ENCODE measurements at regions not wholly inside any gene's neighbourhood (a gene's known extent, or its start where the extent isn't known, plus 50 kb on each side); places are given as distances from the start of the nearest gene placed in this dataset.

DNA sequence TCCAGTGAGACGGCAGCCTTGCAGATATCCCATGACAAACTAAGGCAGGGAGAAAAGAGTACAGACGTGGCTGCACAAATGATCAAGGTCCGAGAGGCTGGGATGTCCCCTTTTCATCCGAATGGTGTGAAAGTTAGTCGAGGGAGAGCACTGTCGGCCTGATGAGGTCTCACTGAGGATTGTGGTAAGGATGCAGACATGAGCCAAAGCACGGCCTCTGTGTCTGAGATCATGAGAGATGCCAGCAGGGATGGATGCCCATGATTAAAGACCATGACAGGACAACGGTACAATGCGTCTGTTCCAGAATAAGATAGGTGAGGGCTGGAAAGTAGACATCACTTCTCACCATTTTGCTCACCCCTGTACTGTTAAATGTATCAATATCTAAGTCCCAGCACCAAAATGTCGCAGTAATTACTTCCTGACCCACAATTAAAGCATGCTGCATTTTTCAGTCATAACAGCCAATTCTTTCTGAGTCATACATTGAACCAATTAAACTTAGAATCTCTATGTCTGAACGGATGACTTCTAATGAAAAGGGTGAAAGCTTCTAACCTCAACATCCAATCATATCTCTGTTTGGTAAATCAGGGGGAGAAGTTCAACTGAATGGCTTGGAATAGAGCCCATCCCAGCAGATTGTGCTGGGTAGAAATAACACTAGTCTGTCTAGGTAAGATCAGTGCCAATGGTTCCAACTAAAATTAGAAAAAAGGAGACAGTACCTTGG is 249.6 kb upstream of the SOX5 start:
- H3K36me3 ChIP-seq (ENCODE audit: control insufficient read depth in 1 of 2, insufficient read depth in 2 of 2, low read length in 2 of 2): no peaks in the 10 kb centered on the region
- H3K4me1 ChIP-seq (ENCODE audit: control insufficient read depth in 1 of 2, insufficient read depth in 2 of 2, low read length in 2 of 2): no peaks in the 10 kb centered on the region
- no peak overlapping the region for H3K27ac ChIP-seq (ENCODE audit: low read length)
- no peak overlapping the region for H3K4me3 ChIP-seq (ENCODE audit: low read depth in 1 of 2, low read length in 2 of 2)
- H3K9me3 ChIP-seq (ENCODE audit: control insufficient read depth in 1 of 2, low read length in 2 of 2): no peaks in the 10 kb centered on the region
- H3K27me3 ChIP-seq (ENCODE audit: low read depth, low read length): no peaks in the 10 kb centered on the region

DNA sequence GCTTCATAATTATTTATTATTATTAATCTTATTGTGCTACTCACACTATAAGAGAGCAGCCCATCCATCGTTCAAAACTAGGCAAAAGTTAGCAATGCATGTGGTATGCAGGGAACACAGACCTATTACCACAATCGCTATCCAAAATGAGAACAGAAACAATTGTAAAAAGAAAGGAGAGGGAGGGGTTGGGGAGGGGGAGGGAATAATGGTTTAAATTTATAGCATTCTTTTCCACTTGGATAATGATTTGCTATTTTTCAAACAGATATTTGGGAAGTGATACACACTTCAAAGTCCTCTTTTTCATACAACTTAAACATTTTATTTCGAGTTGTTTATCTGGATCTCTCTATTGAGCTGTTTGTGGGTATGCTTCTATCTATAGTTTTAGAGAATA is 248.6 kb upstream of the SOX5 start:
- H3K4me3 ChIP-seq (ENCODE audit: low read depth in 1 of 2, low read length in 2 of 2): no peak overlapping the region
- no peaks in the 10 kb centered on the region for H3K4me1 ChIP-seq (ENCODE audit: control insufficient read depth in 1 of 2, insufficient read depth in 2 of 2, low read length in 2 of 2)
- no peaks in the 10 kb centered on the region for H3K27me3 ChIP-seq (ENCODE audit: low read depth, low read length)
- no peak overlapping the region for H3K27ac ChIP-seq (ENCODE audit: low read length)
- no peaks in the 10 kb centered on the region for H3K36me3 ChIP-seq (ENCODE audit: control insufficient read depth in 1 of 2, insufficient read depth in 2 of 2, low read length in 2 of 2)
- H3K9me3 ChIP-seq (ENCODE audit: control insufficient read depth in 1 of 2, low read length in 2 of 2): no peaks in the 10 kb centered on the region

DNA sequence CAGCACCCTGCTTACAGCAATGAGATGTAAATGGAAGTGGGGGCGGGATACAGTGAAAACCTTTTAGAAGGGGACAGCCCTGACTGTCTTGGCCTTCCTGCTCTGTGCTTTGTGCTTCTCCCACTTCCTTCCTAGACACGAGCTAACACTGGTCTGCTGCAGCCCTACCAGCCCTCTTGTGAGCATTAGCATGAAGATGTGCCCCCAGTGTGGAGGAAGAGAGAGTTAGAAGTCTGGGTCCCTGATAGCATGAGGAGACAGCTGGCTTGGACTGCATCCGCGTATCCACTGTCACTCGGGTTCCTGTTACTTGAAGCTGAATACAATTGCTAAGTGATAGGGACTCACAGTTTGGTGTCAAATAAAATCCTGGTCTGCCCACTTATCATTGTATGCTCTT is 248.1 kb upstream of the SOX5 start:
- H3K27me3 ChIP-seq (ENCODE audit: low read depth, low read length): no peaks in the 10 kb centered on the region
- no peaks in the 10 kb centered on the region for H3K4me1 ChIP-seq (ENCODE audit: control insufficient read depth in 1 of 2, insufficient read depth in 2 of 2, low read length in 2 of 2)
- no peak overlapping the region for H3K4me3 ChIP-seq (ENCODE audit: low read depth in 1 of 2, low read length in 2 of 2)
- H3K27ac ChIP-seq (ENCODE audit: low read length): no peak overlapping the region
- H3K9me3 ChIP-seq (ENCODE audit: control insufficient read depth in 1 of 2, low read length in 2 of 2): no peaks in the 10 kb centered on the region
- no peaks in the 10 kb centered on the region for H3K36me3 ChIP-seq (ENCODE audit: control insufficient read depth in 1 of 2, insufficient read depth in 2 of 2, low read length in 2 of 2)

DNA sequence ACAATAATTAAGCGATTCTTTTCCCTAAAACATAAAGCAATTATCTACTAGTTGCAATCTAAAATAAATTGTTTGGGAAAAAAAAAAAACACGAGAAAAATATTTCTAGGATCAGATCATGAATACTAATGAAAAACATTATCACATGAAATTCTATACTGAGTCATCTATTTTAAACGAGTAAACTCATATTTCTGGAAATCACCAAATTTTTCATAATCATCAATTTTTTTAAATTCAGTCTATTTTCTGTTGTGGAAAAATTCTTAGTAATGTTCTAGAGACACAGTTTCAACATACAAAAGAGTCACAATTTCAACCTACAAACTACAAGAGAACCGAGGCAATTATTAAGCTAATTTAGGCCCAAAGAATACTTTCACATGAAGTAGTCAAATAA is 245.6 kb upstream of the SOX5 start:
- H3K27ac ChIP-seq (ENCODE audit: low read length): no peak overlapping the region
- H3K9me3 ChIP-seq (ENCODE audit: control insufficient read depth in 1 of 2, low read length in 2 of 2): no peaks in the 10 kb centered on the region
- no peaks in the 10 kb centered on the region for H3K36me3 ChIP-seq (ENCODE audit: control insufficient read depth in 1 of 2, insufficient read depth in 2 of 2, low read length in 2 of 2)
- H3K27me3 ChIP-seq (ENCODE audit: low read depth, low read length): no peaks in the 10 kb centered on the region
- no peaks in the 10 kb centered on the region for H3K4me1 ChIP-seq (ENCODE audit: control insufficient read depth in 1 of 2, insufficient read depth in 2 of 2, low read length in 2 of 2)
- H3K4me3 ChIP-seq (ENCODE audit: low read depth in 1 of 2, low read length in 2 of 2): no peak overlapping the region

DNA sequence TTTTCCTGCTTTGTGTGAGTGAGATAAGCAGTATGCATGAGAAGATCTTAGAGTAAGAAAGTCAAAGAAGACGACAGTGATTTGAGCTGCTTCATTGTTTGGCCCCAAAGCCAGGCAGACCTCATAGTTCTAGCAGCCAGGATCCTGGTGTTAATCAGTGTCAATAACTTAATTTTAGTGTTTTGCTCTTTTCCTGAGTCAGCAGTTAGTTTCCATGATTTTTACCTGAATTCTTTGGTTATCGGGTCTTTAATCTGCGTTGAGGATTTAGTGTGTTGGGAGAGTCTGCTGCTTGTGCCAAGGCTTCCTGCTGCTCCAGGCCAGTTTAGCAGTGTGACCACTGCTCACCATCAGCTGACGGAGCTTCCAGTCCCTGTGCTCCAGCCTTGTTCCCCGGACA is 241.6 kb upstream of the SOX5 start:
- Histone ChIP-seq H3K27ac (ENCODE audit: low read length) (no peak overlapping the region), H3K4me1 (ENCODE audit: control insufficient read depth in 1 of 2, insufficient read depth in 2 of 2, low read length in 2 of 2) (no peaks in the 10 kb centered on the region), H3K4me3 (ENCODE audit: low read depth in 1 of 2, low read length in 2 of 2) (no peak overlapping the region), H3K9me3 (ENCODE audit: control insufficient read depth in 1 of 2, low read length in 2 of 2) (no peaks in the 10 kb centered on the region), H3K36me3 (ENCODE audit: control insufficient read depth in 1 of 2, insufficient read depth in 2 of 2, low read length in 2 of 2) (no peaks in the 10 kb centered on the region), H3K27me3 (ENCODE audit: low read depth, low read length) (no peaks in the 10 kb centered on the region)

DNA sequence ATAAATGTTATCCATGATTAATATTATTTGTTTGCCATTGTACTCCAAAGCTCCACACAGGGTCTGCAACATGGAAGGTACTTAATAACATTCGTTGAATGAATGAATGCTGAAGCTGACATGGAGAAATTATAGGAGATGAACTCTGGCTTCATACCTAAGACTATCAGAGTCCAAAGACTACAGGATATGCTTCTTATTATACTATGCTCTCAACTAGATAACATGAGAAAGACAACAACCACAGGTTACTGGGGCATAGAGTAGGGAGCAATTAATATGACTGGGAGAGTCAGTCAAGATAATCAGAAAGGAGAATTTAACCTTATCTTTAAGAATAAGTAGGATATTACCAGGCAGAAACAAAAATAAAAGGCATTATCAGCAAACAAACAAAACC is 236.3 kb upstream of the SOX5 start:
- H3K4me3 ChIP-seq (ENCODE audit: low read depth in 1 of 2, low read length in 2 of 2): no peak overlapping the region
- H3K4me1 ChIP-seq (ENCODE audit: control insufficient read depth in 1 of 2, insufficient read depth in 2 of 2, low read length in 2 of 2): no peaks in the 10 kb centered on the region
- no peaks in the 10 kb centered on the region for H3K36me3 ChIP-seq (ENCODE audit: control insufficient read depth in 1 of 2, insufficient read depth in 2 of 2, low read length in 2 of 2)
- H3K9me3 ChIP-seq (ENCODE audit: control insufficient read depth in 1 of 2, low read length in 2 of 2): no peaks in the 10 kb centered on the region
- H3K27ac ChIP-seq (ENCODE audit: low read length): no peak overlapping the region
- H3K27me3 ChIP-seq (ENCODE audit: low read depth, low read length): no peaks in the 10 kb centered on the region

DNA sequence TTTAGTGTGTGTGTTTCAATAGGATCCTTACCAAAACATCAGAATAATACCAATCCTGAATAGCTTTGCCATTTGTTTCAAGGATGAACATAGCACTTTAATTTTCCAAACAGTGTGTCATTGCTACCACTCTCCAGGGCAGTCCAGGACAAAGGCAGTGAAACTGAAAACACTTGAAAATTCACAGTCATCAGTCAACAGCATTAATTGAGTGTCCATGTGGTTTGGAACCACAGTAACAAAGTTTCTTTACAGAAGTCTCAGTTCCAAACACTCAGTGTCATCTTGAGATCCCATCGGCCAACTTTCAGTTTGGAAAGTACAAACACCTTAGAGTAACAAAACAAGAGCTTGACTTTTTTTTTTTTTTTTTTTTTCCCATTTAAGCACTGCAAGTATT is 228.4 kb upstream of the SOX5 start:
- Histone ChIP-seq H3K36me3 (ENCODE audit: control insufficient read depth in 1 of 2, insufficient read depth in 2 of 2, low read length in 2 of 2) (no peaks in the 10 kb centered on the region), H3K4me3 (ENCODE audit: low read depth in 1 of 2, low read length in 2 of 2) (no peak overlapping the region), H3K27me3 (ENCODE audit: low read depth, low read length) (no peaks in the 10 kb centered on the region), H3K27ac (ENCODE audit: low read length) (no peak overlapping the region), H3K4me1 (ENCODE audit: control insufficient read depth in 1 of 2, insufficient read depth in 2 of 2, low read length in 2 of 2) (no peaks in the 10 kb centered on the region), H3K9me3 (ENCODE audit: control insufficient read depth in 1 of 2, low read length in 2 of 2) (no peaks in the 10 kb centered on the region)

DNA sequence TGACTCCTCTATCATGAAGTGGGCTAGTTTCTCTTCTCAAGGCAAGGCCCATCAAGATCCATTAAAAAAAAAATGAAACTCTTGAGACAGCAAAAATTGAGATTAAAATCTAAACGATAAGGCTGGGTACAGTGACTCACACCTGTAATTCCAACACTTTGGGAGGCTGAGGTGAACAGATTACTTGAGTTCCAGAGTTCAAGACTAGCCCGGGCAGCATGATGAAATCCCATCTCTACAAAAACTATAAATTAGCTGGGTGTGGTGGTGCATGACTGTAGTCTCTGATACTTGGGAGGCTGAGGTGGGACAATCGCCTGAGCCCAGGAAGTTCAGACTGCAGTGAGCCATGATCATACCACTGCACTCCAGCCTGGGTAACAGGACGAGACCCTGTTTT is 226.5 kb upstream of the SOX5 start:
- Histone ChIP-seq H3K27ac (ENCODE audit: low read length) (no peak overlapping the region), H3K36me3 (ENCODE audit: control insufficient read depth in 1 of 2, insufficient read depth in 2 of 2, low read length in 2 of 2) (no peaks in the 10 kb centered on the region), H3K9me3 (ENCODE audit: control insufficient read depth in 1 of 2, low read length in 2 of 2) (no peaks in the 10 kb centered on the region), H3K4me3 (ENCODE audit: low read depth in 1 of 2, low read length in 2 of 2) (no peak overlapping the region), H3K27me3 (ENCODE audit: low read depth, low read length) (no peaks in the 10 kb centered on the region), H3K4me1 (ENCODE audit: control insufficient read depth in 1 of 2, insufficient read depth in 2 of 2, low read length in 2 of 2) (no peaks in the 10 kb centered on the region)

DNA sequence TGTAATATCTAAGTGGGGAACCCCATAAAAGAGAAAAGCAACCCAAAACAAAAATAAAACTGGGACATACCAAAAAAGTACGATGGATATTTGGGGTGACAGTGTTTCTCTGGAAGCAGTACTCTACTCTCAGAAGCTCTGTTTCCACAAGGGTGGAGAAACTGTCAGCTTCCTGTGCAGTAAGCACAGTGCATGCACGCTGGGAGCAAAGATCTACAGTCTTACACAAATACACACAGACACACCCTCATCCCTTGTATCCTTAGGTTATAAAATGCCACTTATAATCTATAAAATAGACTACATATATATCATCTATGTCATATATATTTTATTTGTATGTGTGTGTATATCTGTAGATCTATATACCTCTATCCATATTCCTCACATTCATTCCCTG is 225.8 kb upstream of the SOX5 start:
- H3K27ac ChIP-seq (ENCODE audit: low read length): no peak overlapping the region
- H3K27me3 ChIP-seq (ENCODE audit: low read depth, low read length): no peaks in the 10 kb centered on the region
- no peaks in the 10 kb centered on the region for H3K36me3 ChIP-seq (ENCODE audit: control insufficient read depth in 1 of 2, insufficient read depth in 2 of 2, low read length in 2 of 2)
- no peaks in the 10 kb centered on the region for H3K4me1 ChIP-seq (ENCODE audit: control insufficient read depth in 1 of 2, insufficient read depth in 2 of 2, low read length in 2 of 2)
- no peak overlapping the region for H3K4me3 ChIP-seq (ENCODE audit: low read depth in 1 of 2, low read length in 2 of 2)
- H3K9me3 ChIP-seq (ENCODE audit: control insufficient read depth in 1 of 2, low read length in 2 of 2): no peaks in the 10 kb centered on the region

DNA sequence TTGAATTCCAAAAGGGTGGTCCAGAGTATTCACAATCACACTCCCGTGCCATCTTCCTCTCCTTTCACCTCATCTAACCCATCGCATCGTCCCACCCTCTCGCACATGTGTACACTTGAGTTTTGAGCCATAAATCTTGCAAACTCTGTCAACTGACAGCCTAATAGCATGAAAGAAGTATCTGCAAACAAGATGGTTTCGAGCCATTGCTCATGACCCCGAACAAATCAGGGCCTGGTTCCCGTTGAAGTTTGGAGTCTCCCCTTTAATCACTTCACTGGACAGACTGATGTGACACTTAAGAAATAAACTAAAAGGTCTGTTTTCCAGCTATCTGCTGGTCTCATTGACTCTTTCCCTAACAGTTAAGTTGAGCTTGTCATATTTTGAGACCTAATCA is 223.6 kb upstream of the SOX5 start:
- Histone ChIP-seq H3K36me3 (ENCODE audit: control insufficient read depth in 1 of 2, insufficient read depth in 2 of 2, low read length in 2 of 2) (no peaks in the 10 kb centered on the region), H3K9me3 (ENCODE audit: control insufficient read depth in 1 of 2, low read length in 2 of 2) (no peaks in the 10 kb centered on the region), H3K4me3 (ENCODE audit: low read depth in 1 of 2, low read length in 2 of 2) (no peak overlapping the region), H3K27me3 (ENCODE audit: low read depth, low read length) (no peaks in the 10 kb centered on the region), H3K27ac (ENCODE audit: low read length) (no peak overlapping the region), H3K4me1 (ENCODE audit: control insufficient read depth in 1 of 2, insufficient read depth in 2 of 2, low read length in 2 of 2) (no peaks in the 10 kb centered on the region)

DNA sequence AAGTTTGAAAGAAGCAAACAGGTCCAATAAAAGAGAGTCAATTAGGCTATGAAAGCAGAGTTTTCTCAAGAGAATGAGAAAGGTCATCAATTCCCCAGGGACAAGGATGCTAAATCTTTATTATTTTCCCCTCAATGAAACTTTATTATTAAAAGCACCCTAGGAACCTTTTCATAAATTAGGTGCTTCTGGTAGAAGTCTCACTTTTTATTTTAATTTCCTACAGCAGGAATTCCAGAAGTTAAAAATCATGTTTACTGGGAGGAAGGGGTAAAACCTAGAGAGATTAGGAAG is 223.2 kb upstream of the SOX5 start:
- no peak overlapping the region for H3K27ac ChIP-seq (ENCODE audit: low read length)
- no peaks in the 10 kb centered on the region for H3K9me3 ChIP-seq (ENCODE audit: control insufficient read depth in 1 of 2, low read length in 2 of 2)

DNA sequence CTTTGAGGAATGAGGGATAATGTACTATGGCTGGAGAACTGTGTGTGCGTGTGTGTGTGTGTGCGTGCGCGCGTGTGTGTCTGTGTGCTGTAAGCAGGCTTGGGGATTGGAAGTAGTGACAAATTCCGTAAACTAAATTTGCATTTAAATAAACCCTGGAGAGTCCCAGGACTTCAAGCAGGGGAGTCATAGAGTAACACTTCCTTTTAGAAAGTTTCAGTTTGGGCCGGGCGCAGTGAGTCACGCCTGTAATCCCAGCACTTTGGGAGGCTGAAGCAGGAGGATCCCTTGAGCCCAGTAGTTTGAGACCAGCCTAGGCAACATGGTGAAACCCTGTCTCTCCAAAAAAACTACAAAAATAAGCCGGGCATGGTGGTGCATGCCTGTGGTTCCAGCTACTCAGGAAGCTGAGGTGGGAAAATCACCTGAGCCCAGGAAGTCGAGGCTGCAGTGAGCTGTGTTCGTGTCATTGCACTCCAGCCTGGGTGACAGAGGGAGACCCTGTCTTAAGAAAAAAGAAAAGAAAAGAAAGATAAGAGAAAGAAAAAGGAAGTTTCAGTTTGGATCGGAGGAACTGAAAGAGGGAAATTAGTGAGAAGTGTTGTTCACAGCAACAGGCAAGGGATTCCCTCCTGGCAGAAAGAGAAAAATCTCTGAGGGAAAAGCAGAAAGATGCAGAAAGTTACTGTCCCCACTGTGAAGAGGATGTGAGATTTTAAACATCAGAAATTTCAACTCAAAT is 222.7 kb upstream of the SOX5 start:
- H3K27me3 ChIP-seq (ENCODE audit: low read depth, low read length): no peaks in the 10 kb centered on the region
- H3K4me3 ChIP-seq (ENCODE audit: low read depth in 1 of 2, low read length in 2 of 2): no peak overlapping the region
- no peak overlapping the region for H3K27ac ChIP-seq (ENCODE audit: low read length)
- H3K36me3 ChIP-seq (ENCODE audit: control insufficient read depth in 1 of 2, insufficient read depth in 2 of 2, low read length in 2 of 2): no peaks in the 10 kb centered on the region
- H3K4me1 ChIP-seq (ENCODE audit: control insufficient read depth in 1 of 2, insufficient read depth in 2 of 2, low read length in 2 of 2): no peaks in the 10 kb centered on the region
- no peaks in the 10 kb centered on the region for H3K9me3 ChIP-seq (ENCODE audit: control insufficient read depth in 1 of 2, low read length in 2 of 2)

More for the DNA sequence above, 223.2 kb upstream of the SOX5 start:
- H3K36me3 ChIP-seq (ENCODE audit: control insufficient read depth in 1 of 2, insufficient read depth in 2 of 2, low read length in 2 of 2): no peaks in the 10 kb centered on the region
- H3K27me3 ChIP-seq (ENCODE audit: low read depth, low read length): no peaks in the 10 kb centered on the region
- H3K4me3 ChIP-seq (ENCODE audit: low read depth in 1 of 2, low read length in 2 of 2): no peak overlapping the region
- no peaks in the 10 kb centered on the region for H3K4me1 ChIP-seq (ENCODE audit: control insufficient read depth in 1 of 2, insufficient read depth in 2 of 2, low read length in 2 of 2)
